ENCODE measurements at regions not wholly inside any gene's neighbourhood (a gene's known extent, or its start where the extent isn't known, plus 50 kb on each side); places are given as distances from the start of the nearest gene placed in this dataset.
A peak's percentile ranks its signal among the peaks of the same experiment; 100 is the strongest.
"Not testable (repeated sequence)": the region's sequence is repeated elsewhere in the genome, so short reads cannot be mapped to it uniquely, and the experiment has no call there.

- no peak for DNase-seq
Measured at GRCh38 chr6:3900744-3901336, 51.7 kb downstream of the FAM50B start.

- no peak for DNase-seq
Measured at GRCh38 chr6:3902871-3903648, 53.9 kb downstream of the FAM50B start.

- DNase-seq, result no peak
Measured at GRCh38 chr6:3904518-3904917, 55.3 kb downstream of the FAM50B start.

- no peak for DNase-seq
Measured at GRCh38 chr6:3905945-3906845, 57.0 kb downstream of the FAM50B start.

- DNase-seq, result no peak
Measured at GRCh38 chr6:3906846-3907151, 57.6 kb downstream of the FAM50B start.

- no peak for DNase-seq
Measured at GRCh38 chr6:3908223-3908622, 59.0 kb downstream of the FAM50B start.

GRCh38 chr6:3908961-3909360, 59.8 kb downstream of the FAM50B start:
- no peak for DNase-seq

- no peak for DNase-seq
Measured at GRCh38 chr6:3910106-3910663, 61.0 kb downstream of the FAM50B start.

- DNase-seq, result no peak
Measured at GRCh38 chr6:3911130-3911529, 62.0 kb downstream of the FAM50B start.

GRCh38 chr6:3911614-3912336, 62.6 kb downstream of the FAM50B start:
- DNase-seq, result peak; percentile 69

GRCh38 chr6:3912361-3913076, 63.3 kb downstream of the FAM50B start:
- DNase-seq, result peak; percentile 46

GRCh38 chr6:3913077-3913957, 64.1 kb downstream of the FAM50B start:
- DNase-seq, result peak; percentile 86

- DNase-seq, result peak; percentile 63
Measured at GRCh38 chr6:3913958-3914337, 64.8 kb downstream of the FAM50B start.

GRCh38 chr6:3915076-3915791, 66.1 kb downstream of the FAM50B start:
- no peak for DNase-seq

GRCh38 chr6:3916211-3916610, 67.0 kb downstream of the FAM50B start:
- no peak for DNase-seq

GRCh38 chr6:3916749-3917148, 67.6 kb downstream of the FAM50B start:
- not testable (repeated sequence) for DNase-seq

GRCh38 chr6:3918469-3918868, 69.3 kb downstream of the FAM50B start:
- DNase-seq, result peak; percentile 88

- peak; percentile 27 for DNase-seq
Measured at GRCh38 chr6:3919130-3919628, 70.0 kb downstream of the FAM50B start.

- DNase-seq, result no peak
Measured at GRCh38 chr6:3919849-3920248, 70.7 kb downstream of the FAM50B start.

- DNase-seq, result no peak
Measured at GRCh38 chr6:3920321-3920720, 71.1 kb downstream of the FAM50B start.

All from NCI-H69 (cell line).